GM12878 (cell line): ENCODE measurements at regions not wholly inside any gene's neighbourhood (a gene's known extent, or its start where the extent isn't known, plus 50 kb on each side); places are given as distances from the start of the nearest gene placed in this dataset.

ENCODE experiments used
- ATAC-seq: fragments of 200-7000 bp; cut with Tn5 transposase; 3 replicates; pipeline ENCODE4 v1.9.1; 2020; ENCODE audit warnings: mild to moderate bottlenecking, moderate library complexity
- BruUV-seq: library from RNA; stranded (reverse); fragments of 400-500 nt; replicated peaks from 2 replicates; lab custom pipeline; 2021; lab: Mats Ljungman, UMichigan
- CTCF ChIA-PET: fragments of 300-600 bp; sonication (Branson Sonifier 250); formaldehyde crosslinking; extraction: SDS; loops from one replicate; lab custom pipeline; 2021; ENCODE audit warnings: inconsistent platforms; lab: Yijun Ruan, JAX
- POLR2A ChIA-PET: fragments of 350-600 bp; formaldehyde crosslinking; extraction: SDS; loops from one replicate; lab custom pipeline; 2021; ENCODE audit warnings: inconsistent platforms; lab: Charles Lee
- RAD21 ChIA-PET: fragments of 300-600 bp; sonication (Branson Sonifier 250); formaldehyde crosslinking; loops from one replicate; lab custom pipeline; 2023; ENCODE audit warnings: antibody characterized with exemption; ENCODE audit not compliant: unreplicated experiment; lab: Charles Lee
- SMC1A ChIA-PET: fragments of 300-600 bp; sonication (Branson Sonifier 250); formaldehyde crosslinking; loops from one replicate; lab custom pipeline; 2023; ENCODE audit not compliant: unreplicated experiment, uncharacterized antibody; lab: Charles Lee
- DNase-seq: peaks from one replicate; pipeline ENCODE4 v3.0.0-alpha.2; 2011; ENCODE audit warnings: low read depth, low spot score
- FAIRE-seq: peaks from 3 replicates; lab custom pipeline; 2011; peaks lifted over from hg19 to GRCh38; lab: Jason Lieb, UNC
- H2AFZ ChIP-seq: 2 replicates; pipeline ENCODE4 v1.6.0; 2011; ENCODE audit warnings: low read depth, low read length, control low read depth; ENCODE audit not compliant: control insufficient read depth
- H3K27ac ChIP-seq: 2 replicates; pipeline ENCODE4 v1.5.1; 2011; ENCODE audit warnings: control low read depth; ENCODE audit not compliant: control insufficient read depth, insufficient read depth
- H3K27me3 ChIP-seq, 2 experiments: replicated peaks in 1 of 2; 2 replicates each; pipeline versions ENCODE4 v1.6.0 to v1.6.1; 2011; ENCODE audit warnings: low read length in 1 of 2; ENCODE audit not compliant: control insufficient read depth in 2 of 2, insufficient read depth in 2 of 2
- H3K36me3 ChIP-seq, 2 experiments: 2 replicates each; pipeline ENCODE4 v1.5.1; 2011; ENCODE audit warnings: low read length in 1 of 2; ENCODE audit not compliant: control insufficient read depth in 2 of 2, insufficient read depth in 2 of 2
- H3K4me1 ChIP-seq: 2 replicates; pipeline ENCODE4 v1.6.1; 2011; ENCODE audit warnings: mild to moderate bottlenecking, low read length, moderate library complexity, mixed read lengths; ENCODE audit not compliant: control insufficient read depth, insufficient read depth
- H3K4me2 ChIP-seq: 2 replicates; pipeline ENCODE4 v1.6.0; 2011; ENCODE audit warnings: control low read depth; ENCODE audit not compliant: control insufficient read depth, insufficient read depth
- H3K4me3 ChIP-seq: fragments of 200-600 bp; sonication (generic); 2 replicates; pipeline ENCODE4 v1.5.1; 2016
- H3K79me2 ChIP-seq: 2 replicates; pipeline ENCODE4 v1.6.0; 2011; ENCODE audit warnings: low read length; ENCODE audit not compliant: control insufficient read depth, insufficient read depth
- H3K9ac ChIP-seq: 2 replicates; pipeline ENCODE4 v1.8.0; 2011; ENCODE audit warnings: low read length, control low read depth, mixed read lengths; ENCODE audit not compliant: control insufficient read depth, insufficient read depth
- H3K9me3 ChIP-seq: replicated peaks from 3 replicates; pipeline ENCODE4 v1.5.1; 2011; ENCODE audit warnings: mild to moderate bottlenecking, low read length; ENCODE audit not compliant: control insufficient read depth, insufficient read depth
- H4K20me1 ChIP-seq: 2 replicates; pipeline ENCODE4 v1.6.0; 2011; ENCODE audit not compliant: control insufficient read depth, insufficient read depth
- BCL3 ChIP-seq: IDR thresholded peaks from 2 replicates; pipeline ENCODE4 v1.6.1; 2011; ENCODE audit warnings: borderline replicate concordance, low read depth, mild to moderate bottlenecking, moderate library complexity, low read length; ENCODE audit not compliant: insufficient read depth, poor library complexity, severe bottlenecking
- CEBPB ChIP-seq, 2 experiments: fragments of 150-350 bp in 1 of 2; IDR thresholded peaks; 2 replicates each; pipeline ENCODE4 v1.6.1; 2012 to 2014; ENCODE audit warnings: low read depth in 2 of 2, low read length in 2 of 2, borderline replicate concordance in 1 of 2, inconsistent platforms in 1 of 2
- GATAD2B ChIP-seq: fragments of 450-650 bp; conservative IDR thresholded peaks from 2 replicates; pipeline ENCODE4 v1.6.1; 2017; ENCODE audit warnings: low read depth, mild to moderate bottlenecking, moderate library complexity
- HCFC1 ChIP-seq: fragments of 150-350 bp; IDR thresholded peaks from 2 replicates; pipeline ENCODE4 v1.6.1; 2014; ENCODE audit warnings: low read length
- HDAC2 ChIP-seq: fragments of 200-600 bp; sonication (generic); IDR thresholded peaks from 2 replicates; pipeline ENCODE4 v1.6.1; 2017
- NFYA ChIP-seq: IDR thresholded peaks from 2 replicates; pipeline ENCODE4 v1.6.1; 2011; ENCODE audit warnings: low read depth, mild to moderate bottlenecking, low read length, improper control_type of control experiment, borderline replicate concordance
- RB1 ChIP-seq: fragments of 450-650 bp; formaldehyde crosslinking; IDR thresholded peaks from 2 replicates; pipeline ENCODE4 v1.6.1; 2017; ENCODE audit warnings: mild to moderate bottlenecking, borderline replicate concordance
- RELA ChIP-seq: fragments of 450-650 bp; IDR thresholded peaks from 2 replicates; pipeline ENCODE4 v1.8.0; 2014; ENCODE audit warnings: borderline replicate concordance; ENCODE audit not compliant: partially characterized antibody
- SIN3A ChIP-seq: IDR thresholded peaks from 2 replicates; pipeline ENCODE4 v1.6.1; 2012; ENCODE audit warnings: low read depth, low read length, improper control_type of control experiment
- SMC3 ChIP-seq: IDR thresholded peaks from 2 replicates; pipeline ENCODE4 v1.6.1; 2011; ENCODE audit warnings: low read length, improper control_type of control experiment, borderline replicate concordance
- TCF3 ChIP-seq: IDR thresholded peaks from 2 replicates; pipeline ENCODE4 v1.6.1; 2012; ENCODE audit warnings: low read depth, mild to moderate bottlenecking, low read length, borderline replicate concordance; ENCODE audit not compliant: insufficient read depth
- YY1 ChIP-seq: IDR thresholded peaks from 2 replicates; pipeline ENCODE4 v1.6.1; 2011; ENCODE audit warnings: low read depth, mild to moderate bottlenecking, low read length
- ZNF274 ChIP-seq: IDR thresholded peaks from one replicate; pipeline ENCODE4 v1.8.0; 2011; ENCODE audit not compliant: insufficient read length, insufficient read depth
- WGBS: methylation state at CpG from one replicate; pipeline ENCODE4 v1.1.6; 2016; ENCODE audit warnings: low lambda C conversion rate; ENCODE audit not compliant: insufficient replicate concordance, insufficient coverage; ENCODE audit errors: missing lambda C conversion rate; 5-methylcytosine and 5-hydroxymethylcytosine counted together
- in situ Hi-C: fragments of 300-500 bp; cut with MboI; formaldehyde crosslinking; loops from 9 replicates; pipeline ENCODE4 v1.14.3; 2018; ENCODE audit warnings: mixed read lengths
- intact Hi-C: fragments of 100-400 bp; cut with micrococcal nuclease; formaldehyde crosslinking; loops from one replicate; pipeline ENCODE4 v1.14.2; 2022; ENCODE audit not compliant: unreplicated experiment
- TF ChIP-seq, protein P1 (sequence below): IDR thresholded peaks from 2 replicates; pipeline ENCODE4 v1.6.1; 2012; ENCODE audit warnings: improper control_type of control experiment, low read depth, low read length; ENCODE audit not compliant: insufficient replicate concordance

DNA sequence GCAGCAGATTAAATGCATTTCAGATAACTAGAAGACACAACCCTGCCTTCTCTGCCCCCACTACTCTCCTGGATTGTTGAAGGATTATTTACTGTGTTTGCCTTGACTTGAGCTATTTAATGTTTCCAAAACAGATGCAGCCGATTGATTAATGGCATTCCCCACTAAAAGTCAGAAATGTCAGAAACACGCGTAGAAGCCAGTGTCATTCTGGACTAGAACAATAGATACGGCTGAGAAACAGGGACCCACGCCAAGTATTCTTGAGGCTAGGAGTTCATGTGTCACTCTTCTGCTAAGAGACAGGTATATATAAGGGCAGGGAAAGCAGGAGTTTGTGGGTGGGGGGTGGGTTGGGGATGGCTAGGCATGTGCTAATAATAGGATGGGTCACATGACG, 366.7 kb upstream of the PROX1 start:
- no peak overlapping the region for H2AFZ ChIP-seq
- in situ Hi-C loops, result no loop called here
- no peak for FAIRE-seq
- no peak overlapping the region for H3K4me2 ChIP-seq
- TF ChIP-seq HCFC1, result no peak
- TF ChIP-seq, protein P1, sequence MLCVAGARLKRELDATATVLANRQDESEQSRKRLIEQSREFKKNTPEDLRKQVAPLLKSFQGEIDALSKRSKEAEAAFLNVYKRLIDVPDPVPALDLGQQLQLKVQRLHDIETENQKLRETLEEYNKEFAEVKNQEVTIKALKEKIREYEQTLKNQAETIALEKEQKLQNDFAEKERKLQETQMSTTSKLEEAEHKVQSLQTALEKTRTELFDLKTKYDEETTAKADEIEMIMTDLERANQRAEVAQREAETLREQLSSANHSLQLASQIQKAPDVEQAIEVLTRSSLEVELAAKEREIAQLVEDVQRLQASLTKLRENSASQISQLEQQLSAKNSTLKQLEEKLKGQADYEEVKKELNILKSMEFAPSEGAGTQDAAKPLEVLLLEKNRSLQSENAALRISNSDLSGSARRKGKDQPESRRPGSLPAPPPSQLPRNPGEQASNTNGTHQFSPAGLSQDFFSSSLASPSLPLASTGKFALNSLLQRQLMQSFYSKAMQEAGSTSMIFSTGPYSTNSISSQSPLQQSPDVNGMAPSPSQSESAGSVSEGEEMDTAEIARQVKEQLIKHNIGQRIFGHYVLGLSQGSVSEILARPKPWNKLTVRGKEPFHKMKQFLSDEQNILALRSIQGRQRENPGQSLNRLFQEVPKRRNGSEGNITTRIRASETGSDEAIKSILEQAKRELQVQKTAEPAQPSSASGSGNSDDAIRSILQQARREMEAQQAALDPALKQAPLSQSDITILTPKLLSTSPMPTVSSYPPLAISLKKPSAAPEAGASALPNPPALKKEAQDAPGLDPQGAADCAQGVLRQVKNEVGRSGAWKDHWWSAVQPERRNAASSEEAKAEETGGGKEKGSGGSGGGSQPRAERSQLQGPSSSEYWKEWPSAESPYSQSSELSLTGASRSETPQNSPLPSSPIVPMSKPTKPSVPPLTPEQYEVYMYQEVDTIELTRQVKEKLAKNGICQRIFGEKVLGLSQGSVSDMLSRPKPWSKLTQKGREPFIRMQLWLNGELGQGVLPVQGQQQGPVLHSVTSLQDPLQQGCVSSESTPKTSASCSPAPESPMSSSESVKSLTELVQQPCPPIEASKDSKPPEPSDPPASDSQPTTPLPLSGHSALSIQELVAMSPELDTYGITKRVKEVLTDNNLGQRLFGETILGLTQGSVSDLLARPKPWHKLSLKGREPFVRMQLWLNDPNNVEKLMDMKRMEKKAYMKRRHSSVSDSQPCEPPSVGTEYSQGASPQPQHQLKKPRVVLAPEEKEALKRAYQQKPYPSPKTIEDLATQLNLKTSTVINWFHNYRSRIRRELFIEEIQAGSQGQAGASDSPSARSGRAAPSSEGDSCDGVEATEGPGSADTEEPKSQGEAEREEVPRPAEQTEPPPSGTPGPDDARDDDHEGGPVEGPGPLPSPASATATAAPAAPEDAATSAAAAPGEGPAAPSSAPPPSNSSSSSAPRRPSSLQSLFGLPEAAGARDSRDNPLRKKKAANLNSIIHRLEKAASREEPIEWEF, result no peak
- TF ChIP-seq CEBPB (IDR thresholded peaks at IDR 0.05; ENCODE audit: borderline replicate concordance in 1 of 2, low read depth in 2 of 2, low read length in 2 of 2), result no peak
- TF ChIP-seq HDAC2, result no peak
- TF ChIP-seq BCL3, result no peak
- no peak for TF ChIP-seq SMC3
- no peak for TF ChIP-seq RB1
- TF ChIP-seq TCF3, result no peak
- TF ChIP-seq SIN3A, result no peak
- TF ChIP-seq RELA, result no peak
- no peak for TF ChIP-seq ZNF274
- no peak for TF ChIP-seq YY1
- no peak for TF ChIP-seq GATAD2B
- TF ChIP-seq NFYA, result no peak
- no peak overlapping the region for H3K27ac ChIP-seq
- no peaks in the 10 kb centered on the region for H3K36me3 ChIP-seq
- H3K9me3 ChIP-seq, result no peaks in the 10 kb centered on the region; the same call in 2 of the 3 replicates
- POLR2A ChIA-PET, result no interaction called here
- intact Hi-C loops, result no loop called here
- no peak for ATAC-seq
- WGBS, result 69% methylated on average over 6 of the region's 6 CpGs
- H3K27me3 ChIP-seq, result peaks cover 0 to 5% of the 10 kb centered on the region in 2 experiments; a peak in 2 of 4 replicates
- BruUV-seq, result no TSS peak
- SMC1A ChIA-PET, result no interaction called here
- H4K20me1 ChIP-seq, result no peaks in the 10 kb centered on the region
- H3K4me1 ChIP-seq, result no peaks in the 10 kb centered on the region; the same call in 1 of the 2 replicates
- RAD21 ChIA-PET, result no interaction called here
- CTCF ChIA-PET, result no interaction called here
- H3K9ac ChIP-seq, result no peak overlapping the region
- no peak for DNase-seq
- no peaks in the 10 kb centered on the region for H3K79me2 ChIP-seq
- H3K4me3 ChIP-seq, result no peak overlapping the region
